HG03342 (cell line): ENCODE measurements at regions not wholly inside any gene's neighbourhood (a gene's known extent, or its start where the extent isn't known, plus 50 kb on each side); places are given as distances from the start of the nearest gene placed in this dataset.

ENCODE experiments used
- ATAC-seq: cut with Tn5 transposase; IDR thresholded peaks from one replicate; pipeline ENCODE4 v1.9.1; 2021; ENCODE audit warnings: mild to moderate bottlenecking, moderate library complexity; ENCODE audit not compliant: unreplicated experiment

GRCh38 chr15:96878129-96878528 lies 547.6 kb downstream of the NR2F2 start:
- ATAC-seq, result no peak

- no peak for ATAC-seq
Observed at GRCh38 chr15:96882121-96882772, 551.7 kb downstream of the NR2F2 start.

GRCh38 chr15:96887730-96888129 lies 557.2 kb downstream of the NR2F2 start:
- ATAC-seq, result no peak

- ATAC-seq, result no peak
Observed at GRCh38 chr15:96888764-96889163, 558.3 kb downstream of the NR2F2 start.

GRCh38 chr15:96889734-96890480 lies 559.4 kb downstream of the NR2F2 start:
- no peak for ATAC-seq

- ATAC-seq, result no peak
Observed at GRCh38 chr15:96891046-96891445, 560.5 kb downstream of the NR2F2 start.

GRCh38 chr15:96893159-96893906 lies 562.8 kb downstream of the NR2F2 start:
- no peak for ATAC-seq

- ATAC-seq, result no peak
Observed at GRCh38 chr15:96894659-96895058, 564.2 kb downstream of the NR2F2 start.

GRCh38 chr15:96896766-96897165 lies 566.3 kb downstream of the NR2F2 start:
- no peak for ATAC-seq

GRCh38 chr15:96914081-96914480 lies 583.6 kb downstream of the NR2F2 start:
- no peak for ATAC-seq

GRCh38 chr15:96916750-96917149 lies 586.2 kb downstream of the NR2F2 start:
- no peak for ATAC-seq

- no peak for ATAC-seq
Observed at GRCh38 chr15:96924570-96924969, 594.1 kb downstream of the NR2F2 start.

GRCh38 chr15:96947296-96948229 lies 617.1 kb downstream of the NR2F2 start:
- ATAC-seq, result no peak

GRCh38 chr15:96948981-96949380 lies 618.5 kb downstream of the NR2F2 start:
- ATAC-seq, result no peak

- ATAC-seq, result no peak
Observed at GRCh38 chr15:96958721-96959120, 628.2 kb downstream of the NR2F2 start.

- ATAC-seq, result no peak
Observed at GRCh38 chr15:96959501-96959900, 629.0 kb downstream of the NR2F2 start.

- no peak for ATAC-seq
Observed at GRCh38 chr15:96960711-96961480, 630.4 kb downstream of the NR2F2 start.

- ATAC-seq, result no peak
Observed at GRCh38 chr15:96966554-96966953, 636.1 kb downstream of the NR2F2 start.

GRCh38 chr15:96969732-96970710 lies 639.5 kb downstream of the NR2F2 start:
- no peak for ATAC-seq
